ENCODE measurements at regions not wholly inside any gene's neighbourhood (a gene's known extent, or its start where the extent isn't known, plus 50 kb on each side); places are given as distances from the start of the nearest gene placed in this dataset.

GRCh38 chr18:47677952-47678351, 252.5 kb downstream of the SMAD2 start:
- no peaks in the 10 kb centered on the region for H3K9me3 ChIP-seq (ENCODE audit: low read depth)
- DNase-seq (ENCODE audit: low spot score): no peak

GRCh38 chr18:47669815-47670214, 260.6 kb downstream of the SMAD2 start:
- Histone ChIP-seq H3K4me2 (no peak overlapping the region), H4K20me1 (ENCODE audit: insufficient read depth, poor library complexity, severe bottlenecking) (no peaks in the 10 kb centered on the region), H3K27ac (no peak overlapping the region), H3K9me2 (replicated peaks; ENCODE audit: insufficient read depth) (no peaks in the 10 kb centered on the region), H3K4me3 (no peak overlapping the region), H3K79me2 (no peaks in the 10 kb centered on the region), H3K27me3 (no peaks in the 10 kb centered on the region), H3K4me1 (ENCODE audit: insufficient read depth) (no peaks in the 10 kb centered on the region), H2AFZ (no peak overlapping the region), H3K9me3 (ENCODE audit: low read depth) (no peaks in the 10 kb centered on the region), H3K36me3 (replicated peaks; ENCODE audit: insufficient read depth, low read depth) (no peaks in the 10 kb centered on the region)
- 86% methylated on average over 3 of the region's 3 CpGs for WGBS (ENCODE audit: low lambda C conversion rate, missing lambda C conversion rate)
- no peak for DNase-seq (ENCODE audit: low spot score)
- TF ChIP-seq EZH2 (IDR thresholded peaks at IDR 0.05; ENCODE audit: borderline replicate concordance) (no peak), CTCF (IDR thresholded peaks at IDR 0.05; ENCODE audit: poor library complexity) (no peak), EZH2phosphoT487 (IDR thresholded peaks at IDR 0.05; ENCODE audit: low read depth, severe bottlenecking, unreplicated experiment) (no peak)

More at GRCh38 chr18:47677952-47678351, 252.5 kb downstream of the SMAD2 start:
- WGBS (ENCODE audit: low lambda C conversion rate, missing lambda C conversion rate): 91% methylated on average over 3 of the region's 3 CpGs
- Histone ChIP-seq H4K20me1 (ENCODE audit: insufficient read depth, poor library complexity, severe bottlenecking) (no peaks in the 10 kb centered on the region), H3K4me1 (ENCODE audit: insufficient read depth) (no peaks in the 10 kb centered on the region), H3K27me3 (no peaks in the 10 kb centered on the region), H3K27ac (no peak overlapping the region), H3K9me2 (replicated peaks; ENCODE audit: insufficient read depth) (no peaks in the 10 kb centered on the region), H3K4me2 (no peak overlapping the region), H3K36me3 (replicated peaks; ENCODE audit: insufficient read depth, low read depth) (no peaks in the 10 kb centered on the region), H3K79me2 (no peaks in the 10 kb centered on the region), H3K4me3 (no peak overlapping the region), H2AFZ (no peak overlapping the region)
- TF ChIP-seq EZH2phosphoT487 (IDR thresholded peaks at IDR 0.05; ENCODE audit: low read depth, severe bottlenecking, unreplicated experiment) (no peak), CTCF (IDR thresholded peaks at IDR 0.05; ENCODE audit: poor library complexity) (no peak), EZH2 (IDR thresholded peaks at IDR 0.05; ENCODE audit: borderline replicate concordance) (no peak)

- H3K4me2 ChIP-seq: no peak overlapping the region
- no peak for TF ChIP-seq EZH2 (IDR thresholded peaks at IDR 0.05; ENCODE audit: borderline replicate concordance)
- no peak for TF ChIP-seq EZH2phosphoT487 (IDR thresholded peaks at IDR 0.05; ENCODE audit: low read depth, severe bottlenecking, unreplicated experiment)
- no peak for TF ChIP-seq CTCF (IDR thresholded peaks at IDR 0.05; ENCODE audit: poor library complexity)
- H4K20me1 ChIP-seq (ENCODE audit: insufficient read depth, poor library complexity, severe bottlenecking): no peaks in the 10 kb centered on the region
- no peaks in the 10 kb centered on the region for H3K36me3 ChIP-seq (replicated peaks; ENCODE audit: insufficient read depth, low read depth)
- DNase-seq (ENCODE audit: low spot score): no peak
- no peaks in the 10 kb centered on the region for H3K4me1 ChIP-seq (ENCODE audit: insufficient read depth)
- H3K9me3 ChIP-seq (ENCODE audit: low read depth): no peaks in the 10 kb centered on the region
- no peaks in the 10 kb centered on the region for H3K27me3 ChIP-seq
- no peak overlapping the region for H2AFZ ChIP-seq
- H3K27ac ChIP-seq: no peak overlapping the region
- H3K9me2 ChIP-seq (replicated peaks; ENCODE audit: insufficient read depth): no peaks in the 10 kb centered on the region
- H3K4me3 ChIP-seq: no peak overlapping the region
- H3K79me2 ChIP-seq: no peaks in the 10 kb centered on the region
- 87% methylated on average over 2 of the region's 2 CpGs for WGBS (ENCODE audit: low lambda C conversion rate, missing lambda C conversion rate)
Measured at GRCh38 chr18:47658498-47658897, 272.0 kb downstream of the SMAD2 start.

- no peaks in the 10 kb centered on the region for H3K79me2 ChIP-seq
- no peak overlapping the region for H3K27ac ChIP-seq
Measured at GRCh38 chr18:47654988-47655387, 275.5 kb downstream of the SMAD2 start.

More at GRCh38 chr18:47654988-47655387, 275.5 kb downstream of the SMAD2 start:
- no peaks in the 10 kb centered on the region for H3K9me2 ChIP-seq (replicated peaks; ENCODE audit: insufficient read depth)
- H3K4me1 ChIP-seq (ENCODE audit: insufficient read depth): no peaks in the 10 kb centered on the region
- no peaks in the 10 kb centered on the region for H3K36me3 ChIP-seq (replicated peaks; ENCODE audit: insufficient read depth, low read depth)
- no peaks in the 10 kb centered on the region for H4K20me1 ChIP-seq (ENCODE audit: insufficient read depth, poor library complexity, severe bottlenecking)
- H2AFZ ChIP-seq: no peak overlapping the region
- H3K4me3 ChIP-seq: no peak overlapping the region
- H3K4me2 ChIP-seq: no peak overlapping the region
- no peaks in the 10 kb centered on the region for H3K27me3 ChIP-seq
- DNase-seq (ENCODE audit: low spot score): no peak
- no peaks in the 10 kb centered on the region for H3K9me3 ChIP-seq (ENCODE audit: low read depth)
- TF ChIP-seq CTCF (IDR thresholded peaks at IDR 0.05; ENCODE audit: poor library complexity) (no peak), EZH2phosphoT487 (IDR thresholded peaks at IDR 0.05; ENCODE audit: low read depth, severe bottlenecking, unreplicated experiment) (no peak), EZH2 (IDR thresholded peaks at IDR 0.05; ENCODE audit: borderline replicate concordance) (no peak)

Measured in hepatocyte (in vitro differentiated cells).